ENCODE measurements at regions not wholly inside any gene's neighbourhood (a gene's known extent, or its start where the extent isn't known, plus 50 kb on each side); places are given as distances from the start of the nearest gene placed in this dataset.

GRCh38 chr6:48881551-48881950 lies 581.5 kb downstream of the MMUT start:
- H3K4me1 Mint-ChIP-seq (ENCODE audit: unreplicated experiment): peaks cover 5% of the 10 kb centered on the region
- no peak overlapping the region for H3K4me3 Mint-ChIP-seq (ENCODE audit: unreplicated experiment)
- H3K27ac Mint-ChIP-seq (ENCODE audit: unreplicated experiment): no peak overlapping the region
- H3K27me3 Mint-ChIP-seq (ENCODE audit: unreplicated experiment): no peaks in the 10 kb centered on the region
- H3K36me3 Mint-ChIP-seq (ENCODE audit: unreplicated experiment): no peaks in the 10 kb centered on the region
- no peak for DNase-seq (ENCODE audit: extremely low spot score, unreplicated experiment)
- TF ChIP-seq, protein P1, sequence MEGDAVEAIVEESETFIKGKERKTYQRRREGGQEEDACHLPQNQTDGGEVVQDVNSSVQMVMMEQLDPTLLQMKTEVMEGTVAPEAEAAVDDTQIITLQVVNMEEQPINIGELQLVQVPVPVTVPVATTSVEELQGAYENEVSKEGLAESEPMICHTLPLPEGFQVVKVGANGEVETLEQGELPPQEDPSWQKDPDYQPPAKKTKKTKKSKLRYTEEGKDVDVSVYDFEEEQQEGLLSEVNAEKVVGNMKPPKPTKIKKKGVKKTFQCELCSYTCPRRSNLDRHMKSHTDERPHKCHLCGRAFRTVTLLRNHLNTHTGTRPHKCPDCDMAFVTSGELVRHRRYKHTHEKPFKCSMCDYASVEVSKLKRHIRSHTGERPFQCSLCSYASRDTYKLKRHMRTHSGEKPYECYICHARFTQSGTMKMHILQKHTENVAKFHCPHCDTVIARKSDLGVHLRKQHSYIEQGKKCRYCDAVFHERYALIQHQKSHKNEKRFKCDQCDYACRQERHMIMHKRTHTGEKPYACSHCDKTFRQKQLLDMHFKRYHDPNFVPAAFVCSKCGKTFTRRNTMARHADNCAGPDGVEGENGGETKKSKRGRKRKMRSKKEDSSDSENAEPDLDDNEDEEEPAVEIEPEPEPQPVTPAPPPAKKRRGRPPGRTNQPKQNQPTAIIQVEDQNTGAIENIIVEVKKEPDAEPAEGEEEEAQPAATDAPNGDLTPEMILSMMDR (IDR thresholded peaks at IDR 0.05): no peak
- H3K9me3 Mint-ChIP-seq (ENCODE audit: unreplicated experiment): no peaks in the 10 kb centered on the region

- H3K4me1 Mint-ChIP-seq (ENCODE audit: unreplicated experiment): peaks cover 7% of the 10 kb centered on the region
- peaks cover 17% of the 10 kb centered on the region for H3K9me3 Mint-ChIP-seq (ENCODE audit: unreplicated experiment)
Measured at GRCh38 chr6:48869595-48869994, 593.5 kb downstream of the MMUT start.

GRCh38 chr6:48866682-48867081 lies 596.4 kb downstream of the MMUT start:
- no peak for DNase-seq (ENCODE audit: extremely low spot score, unreplicated experiment)
- no peaks in the 10 kb centered on the region for H3K27me3 Mint-ChIP-seq (ENCODE audit: unreplicated experiment)
- H3K4me1 Mint-ChIP-seq (ENCODE audit: unreplicated experiment): peaks cover 7% of the 10 kb centered on the region
- H3K4me3 Mint-ChIP-seq (ENCODE audit: unreplicated experiment): no peak overlapping the region
- H3K9me3 Mint-ChIP-seq (ENCODE audit: unreplicated experiment): peaks cover 17% of the 10 kb centered on the region
- TF ChIP-seq, protein P1 (IDR thresholded peaks at IDR 0.05): no peak
- no peak overlapping the region for H3K27ac Mint-ChIP-seq (ENCODE audit: unreplicated experiment)
- no peaks in the 10 kb centered on the region for H3K36me3 Mint-ChIP-seq (ENCODE audit: unreplicated experiment)

More at GRCh38 chr6:48869595-48869994, 593.5 kb downstream of the MMUT start:
- Mint-ChIP-seq H3K4me3 (ENCODE audit: unreplicated experiment) (no peak overlapping the region), H3K36me3 (ENCODE audit: unreplicated experiment) (no peaks in the 10 kb centered on the region), H3K27me3 (ENCODE audit: unreplicated experiment) (no peaks in the 10 kb centered on the region), H3K27ac (ENCODE audit: unreplicated experiment) (no peak overlapping the region)
- TF ChIP-seq, protein P1 (IDR thresholded peaks at IDR 0.05): no peak
- DNase-seq (ENCODE audit: extremely low spot score, unreplicated experiment): no peak

- no peaks in the 10 kb centered on the region for H3K36me3 Mint-ChIP-seq (ENCODE audit: unreplicated experiment)
- DNase-seq (ENCODE audit: extremely low spot score, unreplicated experiment): no peak
- TF ChIP-seq, protein P1 (IDR thresholded peaks at IDR 0.05): no peak
- H3K27me3 Mint-ChIP-seq (ENCODE audit: unreplicated experiment): no peaks in the 10 kb centered on the region
- no peak overlapping the region for H3K4me3 Mint-ChIP-seq (ENCODE audit: unreplicated experiment)
- no peaks in the 10 kb centered on the region for H3K4me1 Mint-ChIP-seq (ENCODE audit: unreplicated experiment)
- no peak overlapping the region for H3K27ac Mint-ChIP-seq (ENCODE audit: unreplicated experiment)
- peaks cover 12% of the 10 kb centered on the region for H3K9me3 Mint-ChIP-seq (ENCODE audit: unreplicated experiment)
Measured at GRCh38 chr6:48860175-48860574, 602.9 kb downstream of the MMUT start.

DNA sequence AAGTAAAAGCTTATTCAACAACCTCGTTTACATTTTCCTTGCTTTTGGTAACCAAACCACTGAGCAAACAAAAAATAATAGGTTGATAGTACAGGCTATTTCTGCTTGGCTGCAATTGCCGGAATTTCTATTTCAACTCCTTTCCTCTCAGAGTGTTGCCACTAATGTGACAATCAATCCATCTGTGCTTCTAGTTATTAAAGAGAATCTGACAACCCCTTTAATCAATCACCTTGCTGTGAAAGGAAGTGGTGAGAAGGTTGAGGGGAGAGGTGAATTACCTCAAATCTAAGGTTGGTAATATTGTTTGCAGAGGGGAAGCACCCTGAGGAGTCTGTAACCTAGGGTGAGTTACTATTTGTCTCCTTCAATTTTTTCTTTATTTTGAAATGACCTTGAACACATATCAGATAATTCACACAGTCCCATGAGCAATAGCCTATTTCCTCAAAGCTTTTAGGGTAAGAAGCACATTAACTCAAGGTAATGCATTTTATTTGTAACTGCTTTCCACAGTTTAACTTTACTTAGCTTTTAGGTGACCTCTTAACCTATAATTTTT lies 603.4 kb downstream of the MMUT start:
- no peaks in the 10 kb centered on the region for H3K4me1 Mint-ChIP-seq (ENCODE audit: unreplicated experiment)
- H3K27me3 Mint-ChIP-seq (ENCODE audit: unreplicated experiment): no peaks in the 10 kb centered on the region
- no peak overlapping the region for H3K4me3 Mint-ChIP-seq (ENCODE audit: unreplicated experiment)
- no peak overlapping the region for H3K27ac Mint-ChIP-seq (ENCODE audit: unreplicated experiment)
- no peak for DNase-seq (ENCODE audit: extremely low spot score, unreplicated experiment)
- H3K36me3 Mint-ChIP-seq (ENCODE audit: unreplicated experiment): no peaks in the 10 kb centered on the region
- TF ChIP-seq, protein P1 (IDR thresholded peaks at IDR 0.05): no peak
- peaks cover 6% of the 10 kb centered on the region for H3K9me3 Mint-ChIP-seq (ENCODE audit: unreplicated experiment)
